Spleen (tissue), 11 donors: ENCODE measurements at regions not wholly inside any gene's neighbourhood (a gene's known extent, or its start where the extent isn't known, plus 50 kb on each side); places are given as distances from the start of the nearest gene placed in this dataset.

Experiments
- DNase-seq: peaks from one replicate; pipeline ENCODE4 v3.0.0-alpha.2; 2020
- H3K27ac ChIP-seq, 8 donors: fragments of 200-600 bp; sonication (generic) in 7 of 8; 1 replicate in 4 of 8; 2 replicates in 4 of 8; pipeline versions ENCODE4 v1.5.0 to v1.8.0; 2016 to 2021; ENCODE audit warnings: inconsistent platforms in 4 of 8, mild to moderate bottlenecking in 4 of 8, moderate library complexity in 1 of 8
- H3K27me3 ChIP-seq, 7 donors: fragments of 200-600 bp; sonication (generic) in 6 of 7; replicated peaks in 1 of 7; 1 replicate in 4 of 7; 2 replicates in 3 of 7; pipeline versions ENCODE4 v1.5.0 to v1.8.0; 2016 to 2021; ENCODE audit warnings: inconsistent platforms in 3 of 7, mild to moderate bottlenecking in 1 of 7
- H3K36me3 ChIP-seq, 6 donors: fragments of 200-600 bp; sonication (generic) in 5 of 6; 1 replicate in 4 of 6; 2 replicates in 2 of 6; pipeline versions ENCODE4 v1.5.0 to v1.8.0; 2016 to 2021; ENCODE audit warnings: inconsistent platforms in 2 of 6
- H3K4me1 ChIP-seq, 6 donors: fragments of 200-600 bp; sonication (generic) in 5 of 6; 1 replicate in 3 of 6; 2 replicates in 3 of 6; pipeline versions ENCODE4 v1.5.0 to v1.8.0; 2016 to 2021; ENCODE audit warnings: inconsistent platforms in 3 of 6
- H3K4me3 ChIP-seq, 8 donors: fragments of 200-600 bp; sonication (generic) in 7 of 8; 1 replicate in 4 of 8; 2 replicates in 4 of 8; pipeline versions ENCODE4 v1.5.0 to v1.8.0; 2016 to 2021; ENCODE audit warnings: inconsistent platforms in 4 of 8, mild to moderate bottlenecking in 4 of 8, moderate library complexity in 2 of 8
- H3K9me3 ChIP-seq, 8 donors: fragments of 200-600 bp; sonication (generic) in 7 of 8; 1 replicate in 4 of 8; 2 replicates in 4 of 8; pipeline versions ENCODE4 v1.5.0 to v1.8.0; 2016 to 2021; ENCODE audit warnings: inconsistent platforms in 4 of 8
- CTCF ChIP-seq, 11 experiments: fragments of 200-600 bp in 7 of 11; fragments of 450-650 bp in 4 of 11; sonication (generic) in 4 of 11; IDR thresholded peaks in 8 of 11; conservative IDR thresholded peaks in 3 of 11; 1 replicate in 7 of 11; 2 replicates in 4 of 11; pipeline versions ENCODE4 v1.4.0 to v1.8.0; 2016 to 2021; ENCODE audit warnings: antibody characterized with exemption in 11 of 11, inconsistent platforms in 4 of 11, mild to moderate bottlenecking in 1 of 11
- POLR2A ChIP-seq, 3 donors: fragments of 450-650 bp; IDR thresholded peaks; one replicate each; pipeline ENCODE4 v1.5.1; 2017; ENCODE audit warnings: antibody characterized with exemption in 3 of 3, mild to moderate bottlenecking in 1 of 3
- POLR2AphosphoS5 ChIP-seq, 3 donors: sonication (generic); formaldehyde crosslinking; IDR thresholded peaks; one replicate each; pipeline ENCODE4 v1.5.1; 2017; ENCODE audit warnings: antibody characterized with exemption in 3 of 3
- WGBS, 5 donors: extraction: QIAGEN DNeasy Blood & Tissue Kit in 3 of 5; methylation state at CpG; one replicate each; pipeline versions ENCODE4 v1.1.5 to v1.1.7; 2013 to 2018; 5-methylcytosine and 5-hydroxymethylcytosine counted together
- intact Hi-C: fragments of 100-400 bp; cut with DNase I; formaldehyde crosslinking; loops from one replicate; pipeline ENCODE4 v1.15.0; 2023; ENCODE audit warnings: low total_unique reads
- donor health status: healthy with polysubstance abuse.
- donor health status: DM: no; HTN: no; CAD: no; lungs with moderate emphysema.
- donor health status: DM: no; HTN: no; CAD: no.
- donor health status: Bipolar disorder and iron deficiency.
- donor health status: healthy.
- donor health status: DM: no; HTN: no; CAD: no.
- donor health status: DM: yes; HTN: yes; CAD: no.

DNA sequence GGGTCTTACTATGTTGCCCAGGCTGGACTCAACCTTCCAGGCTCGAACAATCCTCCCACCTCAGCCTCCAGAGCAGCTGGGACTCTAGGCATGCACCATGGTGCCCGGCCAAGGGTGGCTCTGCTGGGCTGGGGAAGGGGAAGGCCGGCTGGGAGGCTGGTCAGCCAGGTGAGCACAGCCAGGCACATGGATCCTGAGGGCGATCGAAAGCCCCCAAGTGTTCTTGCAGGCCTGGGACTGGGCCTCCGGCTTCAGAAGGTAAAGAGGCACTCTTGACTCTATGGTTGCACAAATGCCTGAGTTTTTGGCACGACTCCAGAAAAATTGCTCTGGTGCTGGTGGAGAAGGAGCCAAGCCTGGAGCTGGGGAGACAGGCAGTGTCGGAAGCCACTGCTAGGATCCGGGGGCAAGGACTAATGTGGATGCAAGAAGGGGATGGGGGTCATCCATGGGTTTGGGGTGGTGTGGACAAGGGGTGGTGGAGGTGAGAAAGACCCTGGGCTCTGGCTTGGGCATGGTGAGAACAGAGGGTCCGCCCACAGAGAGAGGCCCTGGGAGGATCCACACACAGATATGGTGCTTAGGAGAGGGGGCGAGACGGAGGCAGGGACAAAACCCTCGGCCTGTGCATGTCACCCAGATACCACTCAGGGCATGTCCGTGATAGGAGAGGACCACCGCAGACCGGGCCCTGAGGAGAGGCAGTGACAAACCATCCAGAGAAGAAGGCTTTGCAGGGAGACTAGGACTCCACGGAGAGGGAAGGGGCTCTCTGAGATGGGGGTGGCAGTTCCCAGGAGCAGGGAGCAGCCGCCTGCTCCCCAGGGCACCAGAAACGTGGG, 51.1 kb upstream of the COL5A1 start:
- intact Hi-C loops = no loop called here
- no peaks in the 10 kb centered on the region for H3K4me1 ChIP-seq
- WGBS, 5 donors = 86 to 90% (median 89%) methylated on average over 19 of the region's 19 CpGs
- TF ChIP-seq CTCF (IDR thresholded peaks at IDR 0.05 in 8 of 11, conservative IDR thresholded peaks at IDR 0.05 in 3 of 11) = no peak
- TF ChIP-seq POLR2A (IDR thresholded peaks at IDR 0.05) = no peak
- TF ChIP-seq POLR2AphosphoS5 (IDR thresholded peaks at IDR 0.05) = no peak
- no peak for DNase-seq
- no peaks in the 10 kb centered on the region for H3K9me3 ChIP-seq
- no peaks in the 10 kb centered on the region for H3K36me3 ChIP-seq
- peaks cover 0 to 50% (median 0%) of the 10 kb centered on the region in 7 donors for H3K27me3 ChIP-seq
- no peak overlapping the region for H3K4me3 ChIP-seq
- H3K27ac ChIP-seq = no peak overlapping the region

- no peak for DNase-seq
- H3K4me1 ChIP-seq = no peaks in the 10 kb centered on the region
- H3K4me3 ChIP-seq = no peak overlapping the region
- peaks cover 0 to 43% (median 0%) of the 10 kb centered on the region in 7 donors for H3K27me3 ChIP-seq
- H3K27ac ChIP-seq = no peak overlapping the region
- no peaks in the 10 kb centered on the region for H3K36me3 ChIP-seq
- intact Hi-C loops = no loop called here
- WGBS, 5 donors = 82 to 90% (median 86%) methylated on average over 11 of the region's 11 CpGs
- TF ChIP-seq CTCF (IDR thresholded peaks at IDR 0.05 in 8 of 11, conservative IDR thresholded peaks at IDR 0.05 in 3 of 11) (no peak), POLR2AphosphoS5 (IDR thresholded peaks at IDR 0.05) (no peak), POLR2A (IDR thresholded peaks at IDR 0.05) (no peak)
- H3K9me3 ChIP-seq = no peaks in the 10 kb centered on the region
Measured at GRCh38 chr9:134591082-134591571, 50.5 kb upstream of the COL5A1 start.

- 81 to 92% (median 87%) methylated on average over 5 of the region's 5 CpGs for WGBS, 5 donors
- DNase-seq = no peak
- TF ChIP-seq CTCF (IDR thresholded peaks at IDR 0.05 in 8 of 11, conservative IDR thresholded peaks at IDR 0.05 in 3 of 11) = no peak
- no peak for TF ChIP-seq POLR2A (IDR thresholded peaks at IDR 0.05)
- intact Hi-C loops = no loop called here
- Histone ChIP-seq H3K36me3 (no peaks in the 10 kb centered on the region), H3K27me3 (peaks cover 0 to 39% (median 0%) of the 10 kb centered on the region in 7 donors), H3K4me3 (no peak overlapping the region), H3K27ac (no peak overlapping the region), H3K9me3 (no peaks in the 10 kb centered on the region), H3K4me1 (no peaks in the 10 kb centered on the region)
Measured at GRCh38 chr9:134591573-134591981, 50.0 kb upstream of the COL5A1 start.
